IPS-15b (cell line): ENCODE measurements at regions not wholly inside any gene's neighbourhood (a gene's known extent, or its start where the extent isn't known, plus 50 kb on each side); places are given as distances from the start of the nearest gene placed in this dataset.
"Not testable (repeated sequence)": the region's sequence is repeated elsewhere in the genome, so short reads cannot be mapped to it uniquely, and the experiment has no call there.

ENCODE experiments used
- H3K27me3 ChIP-seq: one replicate; pipeline ENCODE4 v1.6.1; 2013; ENCODE audit warnings: low read length; ENCODE audit not compliant: control insufficient read depth, insufficient read depth
- H3K36me3 ChIP-seq: one replicate; pipeline ENCODE4 v1.6.1; 2013; ENCODE audit warnings: low read length; ENCODE audit not compliant: control insufficient read depth, insufficient read depth
- H3K4me1 ChIP-seq: one replicate; pipeline ENCODE4 v1.6.1; 2013; ENCODE audit warnings: mild to moderate bottlenecking, low read length; ENCODE audit not compliant: control insufficient read depth, insufficient read depth
- H3K4me3 ChIP-seq: one replicate; pipeline ENCODE4 v1.5.1; 2013; ENCODE audit warnings: low read depth, low read length
- H3K9ac ChIP-seq: one replicate; pipeline ENCODE4 v1.6.1; 2013; ENCODE audit warnings: low read depth, mild to moderate bottlenecking, low read length
- H3K9me3 ChIP-seq: one replicate; pipeline ENCODE4 v1.6.1; 2013; ENCODE audit warnings: mild to moderate bottlenecking, low read length; ENCODE audit not compliant: control insufficient read depth, insufficient read depth

GRCh38 chrX:1075156-1075555 lies 137.3 kb downstream of the CRLF2 start:
- Histone ChIP-seq H3K27me3 (no peaks in the 10 kb centered on the region), H3K4me1 (no peaks in the 10 kb centered on the region), H3K4me3 (no peak overlapping the region), H3K36me3 (no peaks in the 10 kb centered on the region), H3K9ac (no peak overlapping the region), H3K9me3 (peaks cover 8% of the 10 kb centered on the region)

DNA sequence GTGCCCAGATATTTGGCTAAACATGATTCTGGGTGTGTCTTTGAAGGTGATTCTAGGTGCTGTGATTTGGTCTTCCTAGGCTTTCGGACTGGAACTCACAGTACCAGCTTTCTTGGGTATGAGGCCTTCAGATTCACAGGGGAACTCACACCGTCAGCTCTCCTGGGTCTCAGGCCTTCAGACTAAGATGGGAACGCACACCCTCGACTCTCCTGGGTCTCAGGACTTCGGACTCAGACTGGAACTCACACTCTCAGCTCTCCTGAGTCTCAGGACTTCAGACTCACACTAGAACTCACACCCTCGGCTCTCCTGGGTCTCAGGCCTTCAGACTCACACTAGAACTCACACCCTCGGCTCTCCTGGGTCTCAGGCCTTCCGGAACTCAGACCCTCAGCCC lies 137.7 kb downstream of the CRLF2 start:
- H3K4me1 ChIP-seq: no peaks in the 10 kb centered on the region
- H3K9me3 ChIP-seq: peaks cover 8% of the 10 kb centered on the region
- no peaks in the 10 kb centered on the region for H3K27me3 ChIP-seq
- H3K9ac ChIP-seq: no peak overlapping the region
- H3K4me3 ChIP-seq: no peak overlapping the region
- no peaks in the 10 kb centered on the region for H3K36me3 ChIP-seq

DNA sequence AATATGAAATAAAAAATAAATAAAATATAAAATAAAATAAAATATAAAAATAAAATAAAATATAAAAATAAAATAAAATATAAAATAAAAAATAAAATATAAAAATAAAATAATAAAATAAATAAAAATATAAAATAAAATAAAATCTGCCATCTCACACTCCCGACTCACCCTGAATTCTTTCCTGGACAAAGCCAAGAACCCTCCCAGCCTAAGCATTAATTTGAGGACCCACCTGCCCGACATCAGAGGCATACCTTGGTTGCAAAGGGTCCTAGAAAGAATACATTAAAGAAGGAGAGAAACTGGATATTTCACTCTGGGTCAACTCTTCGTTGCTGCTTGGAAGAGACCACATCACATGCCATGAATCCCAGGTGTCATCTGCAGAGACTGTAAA lies 138.3 kb downstream of the CRLF2 start:
- H3K27me3 ChIP-seq: no peaks in the 10 kb centered on the region
- H3K4me1 ChIP-seq: no peaks in the 10 kb centered on the region
- no peaks in the 10 kb centered on the region for H3K36me3 ChIP-seq
- peaks cover 8% of the 10 kb centered on the region for H3K9me3 ChIP-seq
- H3K4me3 ChIP-seq: no peak overlapping the region
- H3K9ac ChIP-seq: no peak overlapping the region

GRCh38 chrX:1072637-1073377 lies 139.6 kb downstream of the CRLF2 start:
- peak overlapping the region; percentile 41 for H3K4me3 ChIP-seq
- H3K27me3 ChIP-seq: no peaks in the 10 kb centered on the region
- H3K9ac ChIP-seq: no peak overlapping the region

DNA sequence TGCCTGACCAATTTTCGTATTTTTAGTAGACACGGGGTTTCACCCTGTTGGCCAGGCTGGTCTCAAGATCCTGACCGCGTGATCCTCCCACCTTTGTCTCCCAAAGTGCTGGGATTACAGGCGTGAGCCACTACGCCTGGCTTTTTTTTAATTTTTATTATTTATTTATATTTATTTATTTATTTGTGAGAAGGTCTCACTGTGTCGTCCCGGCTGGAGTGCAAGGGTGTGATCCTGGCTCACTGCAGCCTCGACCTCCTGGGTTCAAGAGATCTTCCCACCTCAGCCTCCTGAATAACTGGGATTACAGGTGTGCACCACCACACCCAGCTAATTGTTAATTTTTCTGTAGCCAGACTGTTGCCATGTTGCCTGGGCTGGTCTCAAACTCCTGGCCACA lies 141.1 kb downstream of the CRLF2 start:
- H3K36me3 ChIP-seq: no peaks in the 10 kb centered on the region
- no peak overlapping the region for H3K4me3 ChIP-seq
- no peaks in the 10 kb centered on the region for H3K4me1 ChIP-seq
- no peaks in the 10 kb centered on the region for H3K27me3 ChIP-seq
- H3K9me3 ChIP-seq: peaks cover 8% of the 10 kb centered on the region
- no peak overlapping the region for H3K9ac ChIP-seq

More at GRCh38 chrX:1072637-1073377, 139.6 kb downstream of the CRLF2 start:
- Histone ChIP-seq H3K9me3 (peaks cover 8% of the 10 kb centered on the region), H3K4me1 (no peaks in the 10 kb centered on the region), H3K36me3 (no peaks in the 10 kb centered on the region)

DNA sequence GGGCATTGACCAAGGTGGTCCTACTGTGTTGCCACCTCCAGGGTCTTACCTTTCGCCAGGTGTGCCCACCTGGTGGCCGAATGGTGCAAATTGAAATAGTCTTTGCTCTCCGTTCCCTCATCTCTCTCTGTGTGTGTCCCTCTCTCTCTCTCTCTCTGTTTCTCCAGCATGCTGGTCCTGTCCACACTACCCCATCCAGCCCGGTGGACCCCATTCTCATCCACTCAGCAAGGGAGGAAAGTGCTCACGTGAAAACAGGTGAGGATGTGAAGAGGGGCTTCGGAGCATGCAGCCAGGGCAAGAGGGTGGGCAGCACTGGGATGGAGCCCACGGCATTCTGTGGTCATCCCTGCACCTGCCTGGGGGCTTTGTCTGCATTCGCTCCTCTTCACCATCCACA lies 150.1 kb downstream of the CRLF2 start:
- no peak overlapping the region for H3K4me3 ChIP-seq
- no peaks in the 10 kb centered on the region for H3K4me1 ChIP-seq
- H3K27me3 ChIP-seq: no peaks in the 10 kb centered on the region
- peaks cover 7% of the 10 kb centered on the region for H3K9me3 ChIP-seq
- no peak overlapping the region for H3K9ac ChIP-seq
- H3K36me3 ChIP-seq: no peaks in the 10 kb centered on the region

DNA sequence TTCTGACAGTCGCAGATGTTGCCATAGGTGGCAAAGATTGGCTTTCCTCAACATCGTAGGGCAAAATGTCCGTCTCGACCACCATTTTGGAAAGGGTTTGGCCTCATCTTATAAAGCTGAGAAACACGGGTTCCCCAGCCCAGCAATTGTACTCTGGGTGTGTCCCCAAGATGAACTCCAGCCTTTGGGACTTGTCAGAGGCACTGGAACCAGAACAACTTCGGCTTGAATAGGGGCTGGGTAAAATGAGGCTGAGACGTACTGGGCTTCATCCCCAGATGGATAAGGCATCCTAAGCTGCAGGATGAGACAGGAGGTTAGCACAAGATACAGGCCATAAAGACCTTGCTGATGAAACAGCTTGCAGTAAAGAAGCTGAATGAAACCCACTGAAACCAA lies 151.9 kb downstream of the CRLF2 start:
- Histone ChIP-seq H3K9ac (no peak overlapping the region), H3K27me3 (no peaks in the 10 kb centered on the region), H3K4me3 (no peak overlapping the region), H3K9me3 (peaks cover 7% of the 10 kb centered on the region), H3K36me3 (no peaks in the 10 kb centered on the region), H3K4me1 (no peaks in the 10 kb centered on the region)

DNA sequence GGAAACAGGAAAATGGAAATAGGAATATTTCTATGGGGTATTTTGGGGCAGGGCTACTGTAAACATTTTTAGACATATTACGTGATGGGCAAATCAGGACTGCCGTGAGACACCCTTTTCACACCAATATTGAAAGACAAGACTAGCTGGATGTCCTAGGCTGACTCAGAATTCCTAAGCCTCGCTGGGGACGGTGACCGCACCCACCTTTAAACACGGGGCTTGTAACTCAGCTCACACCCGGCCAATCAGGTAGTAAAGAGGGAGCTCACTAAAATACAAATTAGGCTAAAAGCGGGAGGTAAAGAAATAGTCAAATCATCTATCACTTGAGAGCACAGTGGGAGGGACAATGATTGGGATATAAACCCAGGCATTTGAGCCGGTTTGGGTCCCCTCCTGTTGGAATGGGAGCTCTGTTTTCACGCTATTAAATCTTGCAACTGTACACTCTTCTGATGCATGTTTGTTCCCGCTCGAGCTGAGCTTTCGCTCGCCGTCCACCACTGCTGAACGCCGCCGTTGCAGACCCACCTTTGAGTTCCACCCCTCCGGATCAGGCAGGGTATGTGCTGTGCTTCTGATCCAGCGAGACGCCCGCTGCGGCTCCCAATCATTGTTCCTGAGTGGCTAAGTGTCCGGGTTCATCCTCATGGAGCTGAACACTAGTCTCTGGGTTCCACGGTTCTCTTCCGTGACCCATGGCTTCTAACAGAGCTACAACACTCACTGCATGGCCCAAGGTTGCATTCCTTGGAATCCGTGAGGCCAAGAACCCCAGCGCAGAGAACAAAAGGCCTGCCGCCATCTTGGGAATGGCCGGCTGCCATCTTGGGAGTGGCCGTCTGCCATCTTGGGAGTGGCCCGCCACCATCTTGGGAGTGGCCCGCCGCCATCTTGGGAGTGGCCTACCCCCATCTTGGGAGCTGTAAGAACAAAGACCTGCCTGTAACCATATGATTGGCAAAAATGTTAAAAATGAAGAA lies 152.6 kb downstream of the CRLF2 start:
- no peak overlapping the region for H3K9ac ChIP-seq
- no peaks in the 10 kb centered on the region for H3K4me1 ChIP-seq
- H3K9me3 ChIP-seq: peaks cover 7% of the 10 kb centered on the region
- H3K27me3 ChIP-seq: no peaks in the 10 kb centered on the region
- no peak overlapping the region for H3K4me3 ChIP-seq
- H3K36me3 ChIP-seq: no peaks in the 10 kb centered on the region

DNA sequence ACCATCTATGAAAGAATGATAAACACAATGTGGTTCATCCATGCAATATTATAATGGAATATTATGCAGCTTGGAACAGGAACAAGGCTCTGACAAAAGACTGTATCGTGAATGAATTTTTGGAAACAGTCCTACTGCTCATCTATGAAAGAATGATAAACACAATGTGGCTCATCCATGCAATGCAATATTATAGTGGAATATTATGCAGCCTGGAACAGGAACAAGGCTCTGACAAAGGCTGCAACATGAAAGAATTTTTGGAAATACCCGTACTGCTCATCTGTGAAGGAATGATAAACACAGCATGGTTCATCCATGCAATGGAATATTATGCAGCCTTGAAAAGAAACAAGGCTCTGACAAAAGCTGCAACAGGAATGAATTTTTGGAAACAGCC lies 158.8 kb downstream of the CRLF2 start:
- not testable (repeated sequence) for H3K4me3 ChIP-seq, H3K9ac ChIP-seq, H3K36me3 ChIP-seq, H3K4me1 ChIP-seq, H3K27me3 ChIP-seq, H3K9me3 ChIP-seq

- Histone ChIP-seq H3K36me3 (no peaks in the 10 kb centered on the region), H3K4me1 (no peaks in the 10 kb centered on the region), H3K27me3 (no peaks in the 10 kb centered on the region), H3K9ac (no peak overlapping the region), H3K4me3 (no peak overlapping the region), H3K9me3 (peaks cover 6% of the 10 kb centered on the region)
Measured at GRCh38 chrX:1053072-1053471, 159.4 kb downstream of the CRLF2 start.

- H3K4me1 ChIP-seq: no peaks in the 10 kb centered on the region
- no peak overlapping the region for H3K9ac ChIP-seq
- H3K9me3 ChIP-seq: peaks cover 6% of the 10 kb centered on the region
- no peaks in the 10 kb centered on the region for H3K36me3 ChIP-seq
- no peak overlapping the region for H3K4me3 ChIP-seq
- no peaks in the 10 kb centered on the region for H3K27me3 ChIP-seq
Measured at GRCh38 chrX:1052021-1052420, 160.4 kb downstream of the CRLF2 start.

- no peaks in the 10 kb centered on the region for H3K27me3 ChIP-seq
- no peak overlapping the region for H3K9ac ChIP-seq
- no peaks in the 10 kb centered on the region for H3K36me3 ChIP-seq
- no peak overlapping the region for H3K4me3 ChIP-seq
- no peaks in the 10 kb centered on the region for H3K4me1 ChIP-seq
- peaks cover 6% of the 10 kb centered on the region for H3K9me3 ChIP-seq
Measured at GRCh38 chrX:1051421-1051820, 161.0 kb downstream of the CRLF2 start.
